H1 (cell line): ENCODE measurements at regions not wholly inside any gene's neighbourhood (a gene's known extent, or its start where the extent isn't known, plus 50 kb on each side); places are given as distances from the start of the nearest gene placed in this dataset.

Experiments
- CTCF ChIA-PET: fragments of 300-600 bp; sonication (Branson Sonifier 250); formaldehyde crosslinking; loops from one replicate; lab custom pipeline; 2021; ENCODE audit not compliant: partially characterized antibody; lab: Charles Lee
- POLR2A ChIA-PET: fragments of 300-600 bp; sonication (Branson Sonifier 250); formaldehyde crosslinking; loops from one replicate; lab custom pipeline; 2021; ENCODE audit warnings: inconsistent platforms; ENCODE audit not compliant: partially characterized antibody; lab: Charles Lee
- DNase-seq, 2 experiments: peaks; one replicate each; pipeline versions ENCODE4 v3.0.0 to v3.0.0-alpha.2; 2010 to 2022; ENCODE audit warnings: low spot score in 2 of 2, low read depth in 1 of 2, mixed read lengths in 1 of 2
- FAIRE-seq: peaks from 2 replicates; lab custom pipeline; 2011; peaks lifted over from hg19 to GRCh38; lab: Jason Lieb, UNC
- H2AFZ ChIP-seq: 2 replicates; pipeline ENCODE4 v1.8.1; 2012; ENCODE audit warnings: low read length, inconsistent platforms
- H2AK5ac ChIP-seq: 2 replicates; pipeline ENCODE4 v1.6.1; 2013; ENCODE audit warnings: low read depth, low read length
- H2BK120ac ChIP-seq: replicated peaks from 2 replicates; pipeline ENCODE3; 2013; ENCODE audit warnings: low read depth, low read length, inconsistent platforms
- H2BK12ac ChIP-seq: 2 replicates; pipeline ENCODE4 v1.6.1; 2013; ENCODE audit warnings: low read depth, low read length
- H2BK15ac ChIP-seq: 2 replicates; pipeline ENCODE4 v1.6.1; 2013; ENCODE audit warnings: low read length
- H2BK20ac ChIP-seq: 2 replicates; pipeline ENCODE4 v1.6.1; 2013; ENCODE audit warnings: low read length
- H2BK5ac ChIP-seq: 2 replicates; pipeline ENCODE4 v1.6.1; 2013; ENCODE audit warnings: low read depth, low read length
- H3K14ac ChIP-seq: 2 replicates; pipeline ENCODE4 v1.6.1; 2013; ENCODE audit warnings: inconsistent platforms; ENCODE audit not compliant: insufficient read length
- H3K18ac ChIP-seq: 2 replicates; pipeline ENCODE4 v1.6.1; 2013; ENCODE audit warnings: low read length; ENCODE audit errors: extremely low read depth
- H3K23ac ChIP-seq: 2 replicates; pipeline ENCODE4 v1.6.1; 2013; ENCODE audit warnings: inconsistent platforms; ENCODE audit not compliant: insufficient read length
- H3K23me2 ChIP-seq: 2 replicates; pipeline ENCODE4 v1.6.1; 2013; ENCODE audit warnings: low read depth, low read length
- H3K27ac ChIP-seq: 2 replicates; pipeline ENCODE4 v1.6.1; 2011; ENCODE audit warnings: low read depth, low read length, inconsistent platforms
- H3K27me3 ChIP-seq, 4 experiments: replicated peaks in 1 of 4; 1 replicate in 1 of 4; 2 replicates in 3 of 4; pipeline versions ENCODE4 v1.6.1 to v1.8.1; 2011 to 2013; ENCODE audit warnings: low read length in 3 of 4, mild to moderate bottlenecking in 3 of 4, inconsistent platforms in 2 of 4, mixed read lengths in 2 of 4, moderate library complexity in 1 of 4; ENCODE audit not compliant: control insufficient read depth in 3 of 4, insufficient read depth in 3 of 4; ENCODE audit errors: extremely low read depth in 1 of 4
- H3K36me3 ChIP-seq, 4 experiments: 2 replicates each; pipeline versions ENCODE4 v1.6.1 to v1.8.1; 2011 to 2013; ENCODE audit warnings: mild to moderate bottlenecking in 4 of 4, low read length in 3 of 4, moderate library complexity in 2 of 4, control low read depth in 1 of 4, inconsistent platforms in 1 of 4; ENCODE audit not compliant: insufficient read depth in 4 of 4, control insufficient read depth in 2 of 4
- H3K4ac ChIP-seq: replicated peaks from 2 replicates; pipeline ENCODE3; 2013; ENCODE audit warnings: low read length, low read depth, mixed read lengths, inconsistent platforms; ENCODE audit not compliant: insufficient read length
- H3K4me1 ChIP-seq, 4 experiments: replicated peaks in 1 of 4; 1 replicate in 1 of 4; 2 replicates in 3 of 4; pipeline versions ENCODE4 v1.6.1 to v1.8.1; 2011 to 2013; ENCODE audit warnings: low read length in 3 of 4, inconsistent platforms in 2 of 4, mixed read lengths in 1 of 4; ENCODE audit not compliant: insufficient read depth in 4 of 4, control insufficient read depth in 3 of 4
- H3K4me2 ChIP-seq, 2 experiments: 2 replicates each; pipeline versions ENCODE4 v1.6.1 to v1.8.1; 2011 to 2013; ENCODE audit warnings: low read depth in 2 of 2, low read length in 2 of 2, control low read depth in 1 of 2, inconsistent platforms in 1 of 2, mild to moderate bottlenecking in 1 of 2; ENCODE audit not compliant: insufficient read depth in 1 of 2
- H3K4me3 ChIP-seq, 4 experiments: fragments of 200-600, 300-600 bp in 1 of 4; sonication (generic), shearing (Covaris generic), sonication (Bioruptor Twin) in 1 of 4; 2 replicates each; pipeline versions ENCODE4 v1.5.1 to v1.8.1; 2011 to 2016; ENCODE audit warnings: low read length in 4 of 4, low read depth in 3 of 4, control low read depth in 2 of 4, inconsistent platforms in 2 of 4, mild to moderate bottlenecking in 2 of 4, mixed read lengths in 1 of 4, moderate library complexity in 1 of 4; ENCODE audit not compliant: insufficient read depth in 2 of 4; ENCODE audit errors: extremely low read depth in 1 of 4
- H3K56ac ChIP-seq: replicated peaks from 2 replicates; pipeline ENCODE3; 2013; ENCODE audit warnings: low read depth, mild to moderate bottlenecking, mixed read lengths, low read length, inconsistent platforms; ENCODE audit not compliant: insufficient read length
- H3K79me1 ChIP-seq: 2 replicates; pipeline ENCODE4 v1.6.1; 2013; ENCODE audit warnings: low read depth, low read length, control low read depth
- H3K79me2 ChIP-seq, 2 experiments: 2 replicates each; pipeline versions ENCODE4 v1.6.1 to v1.8.1; 2012 to 2013; ENCODE audit warnings: low read length in 2 of 2, mild to moderate bottlenecking in 2 of 2, inconsistent platforms in 1 of 2; ENCODE audit not compliant: insufficient read depth in 2 of 2, control insufficient read depth in 1 of 2
- H3K9ac ChIP-seq, 4 experiments: replicated peaks in 1 of 4; 1 replicate in 1 of 4; 2 replicates in 3 of 4; pipeline versions ENCODE4 v1.6.1 to v1.8.1; 2011 to 2013; ENCODE audit warnings: low read depth in 3 of 4, low read length in 3 of 4, control low read depth in 2 of 4, mild to moderate bottlenecking in 2 of 4, moderate library complexity in 2 of 4, inconsistent platforms in 1 of 4; ENCODE audit errors: extremely low read depth in 1 of 4
- H3K9me3 ChIP-seq, 2 experiments: 2 replicates each; pipeline versions ENCODE4 v1.6.1 to v1.8.1; 2012 to 2013; ENCODE audit warnings: mild to moderate bottlenecking in 2 of 2, moderate library complexity in 2 of 2, control low read depth in 1 of 2, inconsistent platforms in 1 of 2, low read depth in 1 of 2, low read length in 1 of 2, mixed read lengths in 1 of 2; ENCODE audit not compliant: insufficient read depth in 2 of 2
- H4K20me1 ChIP-seq, 2 experiments: replicated peaks in 1 of 2; 2 replicates each; pipeline versions ENCODE3 to v1.8.1; 2011 to 2013; ENCODE audit warnings: inconsistent platforms in 2 of 2, low read length in 2 of 2, mild to moderate bottlenecking in 1 of 2; ENCODE audit not compliant: insufficient read depth in 2 of 2, control insufficient read depth in 1 of 2
- H4K5ac ChIP-seq: 2 replicates; pipeline ENCODE4 v1.6.1; 2013; ENCODE audit warnings: low read length, low read depth, mixed read lengths, inconsistent platforms; ENCODE audit not compliant: insufficient read length
- H4K8ac ChIP-seq: 2 replicates; pipeline ENCODE4 v1.8.0; 2013; ENCODE audit warnings: mild to moderate bottlenecking, moderate library complexity, low read length, inconsistent platforms; ENCODE audit not compliant: insufficient read depth; ENCODE audit errors: extremely low read depth
- H4K91ac ChIP-seq: replicated peaks from 2 replicates; pipeline ENCODE3; 2013; ENCODE audit warnings: low read length, mixed read lengths, inconsistent platforms; ENCODE audit not compliant: insufficient read length
- CBX5 ChIP-seq: fragments of 300-800, 300-1000 bp; sonication (generic); IDR thresholded peaks from 2 replicates; pipeline ENCODE4 v1.7.1; 2016; ENCODE audit warnings: antibody characterized with exemption, low read length, low read depth
- HDAC6 ChIP-seq: IDR thresholded peaks from one replicate; pipeline ENCODE4 v1.7.1; 2012; ENCODE audit warnings: low read depth, mild to moderate bottlenecking, inconsistent platforms, low read length, moderate library complexity
- KDM1A ChIP-seq: fragments of 200-600, 300-600 bp; sonication (generic); IDR thresholded peaks from 2 replicates; pipeline ENCODE4 v1.7.1; 2016; ENCODE audit warnings: mild to moderate bottlenecking, low read length, borderline replicate concordance
- KDM4A ChIP-seq: IDR thresholded peaks from one replicate; pipeline ENCODE4 v1.7.1; 2012; ENCODE audit warnings: low read depth, mild to moderate bottlenecking, moderate library complexity, low read length, inconsistent platforms; ENCODE audit not compliant: severe bottlenecking
- TAF7 ChIP-seq: optimal IDR thresholded peaks from 2 replicates; pipeline ENCODE3; 2011; ENCODE audit warnings: low read depth, mild to moderate bottlenecking, inconsistent platforms, low read length, moderate library complexity, borderline replicate concordance
- WGBS, 2 experiments: shearing (Covaris generic) in 1 of 2; methylation state at CpG; one replicate each; pipeline versions ENCODE4 v1.1.6 to v1.1.7; 2013 to 2015; ENCODE audit warnings: low lambda C conversion rate in 2 of 2, mixed read lengths in 2 of 2, inconsistent platforms in 1 of 2, low coverage in 1 of 2, missing lambda C conversion rate in 1 of 2; ENCODE audit not compliant: insufficient replicate concordance in 2 of 2, insufficient coverage in 1 of 2, insufficient read length in 1 of 2; ENCODE audit errors: extremely low coverage in 1 of 2, missing lambda C conversion rate in 1 of 2; 5-methylcytosine and 5-hydroxymethylcytosine counted together

DNA sequence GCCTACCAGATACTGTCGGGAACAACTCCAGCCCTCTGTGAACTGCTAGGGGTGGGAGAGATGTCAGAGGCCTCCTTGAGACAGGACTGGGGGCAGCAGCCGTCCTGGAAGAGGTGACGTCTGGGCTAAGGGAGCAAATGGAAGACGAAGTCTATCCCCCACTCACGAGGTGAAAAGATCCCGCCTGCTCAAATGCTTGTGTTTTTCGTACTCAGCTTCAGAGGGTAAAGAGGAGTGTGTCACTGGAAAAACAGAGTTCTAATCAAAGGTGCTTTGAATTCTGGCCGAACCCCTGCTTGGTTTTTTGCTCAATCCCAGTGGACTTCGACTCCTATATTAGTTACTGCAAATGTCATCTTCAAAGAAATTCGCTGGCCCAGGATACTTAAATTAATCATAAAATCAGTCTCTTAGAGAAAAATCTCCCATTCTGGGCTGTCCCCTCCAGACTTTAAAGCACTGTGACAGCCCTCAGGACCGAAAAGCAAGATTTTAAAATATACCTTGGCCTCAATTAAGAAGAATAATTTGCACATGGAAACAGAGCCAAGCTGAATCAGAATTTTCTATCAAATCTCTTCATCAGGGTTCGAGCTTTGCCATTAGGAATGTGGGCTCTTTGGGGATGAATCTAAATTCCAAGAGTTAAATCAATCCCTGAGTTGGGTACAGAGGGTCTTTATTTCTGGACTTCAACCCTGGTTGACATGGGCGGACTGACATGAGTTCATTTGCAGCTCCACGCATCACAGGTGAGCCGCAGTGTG, 61.8 kb upstream of the AFDN start:
- no peaks in the 10 kb centered on the region for H3K9me3 ChIP-seq
- no peak overlapping the region for H2BK5ac ChIP-seq
- FAIRE-seq (no peak), DNase-seq (no peak)
- no peaks in the 10 kb centered on the region for H3K27me3 ChIP-seq
- no peak overlapping the region for H3K4me3 ChIP-seq
- no peak overlapping the region for H2BK120ac ChIP-seq
- H3K4ac ChIP-seq: no peak overlapping the region
- H2AFZ ChIP-seq: no peak overlapping the region
- no peak overlapping the region for H3K18ac ChIP-seq
- H2BK15ac ChIP-seq: no peak overlapping the region
- no peak overlapping the region for H3K9ac ChIP-seq
- H3K36me3 ChIP-seq: no peaks in the 10 kb centered on the region
- no peak overlapping the region for H3K56ac ChIP-seq
- no peak overlapping the region for H2BK20ac ChIP-seq
- no peak overlapping the region for H2BK12ac ChIP-seq
- no peak overlapping the region for H4K91ac ChIP-seq
- 87% methylated on average over 15 of the region's 15 CpGs; no CpG with 5 or more reads in 1 of the 2 experiments for WGBS, 2 experiments
- no peaks in the 10 kb centered on the region for H3K4me1 ChIP-seq
- no peaks in the 10 kb centered on the region; the same call in 1 of the 2 replicates for H3K79me1 ChIP-seq
- no peaks in the 10 kb centered on the region for H3K23me2 ChIP-seq
- no peak overlapping the region for H2AK5ac ChIP-seq
- ChIA-PET POLR2A (no interaction called here), CTCF (interaction anchor here (1.6 kb wide), 1 partner anchor 10 kb away, joined by 4 read pairs; no protein-coding TSS in a partner anchor)
- H3K23ac ChIP-seq: no peak overlapping the region
- TF ChIP-seq CBX5: no peak
- TF ChIP-seq TAF7: no peak
- no peak for TF ChIP-seq KDM1A
- no peak for TF ChIP-seq HDAC6
- TF ChIP-seq KDM4A: no peak
- H3K27ac ChIP-seq: no peak overlapping the region
- H3K4me2 ChIP-seq: no peak overlapping the region
- H4K5ac ChIP-seq: no peak overlapping the region
- H3K14ac ChIP-seq: no peak overlapping the region
- H3K79me2 ChIP-seq: no peaks in the 10 kb centered on the region
- H4K20me1 ChIP-seq: no peaks in the 10 kb centered on the region
- H4K8ac ChIP-seq: no peak overlapping the region
